ENCODE measurements at regions not wholly inside any gene's neighbourhood (a gene's known extent, or its start where the extent isn't known, plus 50 kb on each side); places are given as distances from the start of the nearest gene placed in this dataset.

GRCh38 chr7:17247357-17247756 lies 51.1 kb upstream of the AHR start:
- no peak for TF ChIP-seq EP300 (IDR thresholded peaks at IDR 0.05; ENCODE audit: borderline replicate concordance in 1 of 2, low read depth in 2 of 2, low read length in 2 of 2)
- no peak for TF ChIP-seq KDM1A (IDR thresholded peaks at IDR 0.05; ENCODE audit: borderline replicate concordance, low read length)
- TF ChIP-seq CTCF (IDR thresholded peaks at IDR 0.05; ENCODE audit: control extremely low read depth in 1 of 3, insufficient read depth in 1 of 3, low read depth in 1 of 3, low read length in 3 of 3): no peak
- TF ChIP-seq HDAC6 (IDR thresholded peaks at IDR 0.05; ENCODE audit: low read depth, low read length): no peak
- TF ChIP-seq POLR2AphosphoS5 (IDR thresholded peaks at IDR 0.05; ENCODE audit: low read depth, low read length): no peak
